K562 (cell line): ENCODE measurements at regions not wholly inside any gene's neighbourhood (a gene's known extent, or its start where the extent isn't known, plus 50 kb on each side); places are given as distances from the start of the nearest gene placed in this dataset.

ENCODE experiments used
- ATAC-seq: fragments of 200-7000 bp; cut with Tn5 transposase; 3 replicates; pipeline ENCODE4 v1.9.1; 2020; ENCODE audit warnings: moderate library complexity
- BruUV-seq: library from RNA; stranded (reverse); fragments of 400-500 nt; replicated peaks from 2 replicates; lab custom pipeline; 2021; lab: Mats Ljungman, UMichigan
- CTCF ChIA-PET: fragments of 300-600 bp; formaldehyde crosslinking; extraction: SDS; loops from one replicate; lab custom pipeline; 2021; ENCODE audit warnings: low intra/inter-chr PET ratio; lab: Yijun Ruan, JAX
- POLR2A ChIA-PET: fragments of 300-600, 350-650 bp; sonication (Branson Sonifier 250); formaldehyde crosslinking; extraction: SDS; loops from one replicate; lab custom pipeline; 2021; ENCODE audit warnings: antibody characterized with exemption, inconsistent platforms; lab: Yijun Ruan, JAX
- DNase-seq, 4 experiments: peaks; one replicate each; pipeline versions ENCODE4 v3.0.0 to v3.0.0-alpha.2; 2011 to 2018; ENCODE audit warnings: low spot score in 3 of 4, mixed read lengths in 3 of 4; ENCODE audit errors: extremely low read depth in 1 of 4
- FAIRE-seq: peaks from 2 replicates; lab custom pipeline; 2011; peaks lifted over from hg19 to GRCh38; lab: Jason Lieb, UNC
- H2AFZ ChIP-seq: 2 replicates; pipeline ENCODE4 v1.6.0; 2011; ENCODE audit warnings: low read depth, low read length, control low read depth, inconsistent platforms
- H3K27ac ChIP-seq: fragments of 200-600 bp; 3 replicates; pipeline ENCODE4 v1.8.0; 2011; ENCODE audit warnings: low read depth, mild to moderate bottlenecking, control low read depth, inconsistent platforms, low read length, moderate library complexity, mixed read lengths; ENCODE audit errors: extremely low read depth
- H3K27me3 ChIP-seq, 2 experiments: fragments of 300-600 bp in 1 of 2; 2 replicates in 1 of 2; 3 replicates in 1 of 2; pipeline versions ENCODE4 v1.6.0 to v1.8.0; 2011; ENCODE audit warnings: inconsistent platforms in 2 of 2, low read length in 2 of 2, mild to moderate bottlenecking in 1 of 2, mixed read lengths in 1 of 2, moderate library complexity in 1 of 2; ENCODE audit not compliant: control insufficient read depth in 2 of 2, insufficient read depth in 2 of 2
- H3K36me3 ChIP-seq: fragments of 300-600 bp; 3 replicates; pipeline ENCODE4 v1.8.0; 2011; ENCODE audit warnings: mild to moderate bottlenecking, low read length, inconsistent platforms; ENCODE audit not compliant: control insufficient read depth, insufficient read depth
- H3K4me1 ChIP-seq, 2 experiments: fragments of 200-600 bp in 1 of 2; replicated peaks in 1 of 2; 2 replicates in 1 of 2; 3 replicates in 1 of 2; pipeline versions ENCODE4 v1.5.1 to v1.8.0; 2011; ENCODE audit warnings: inconsistent platforms in 2 of 2, low read length in 2 of 2, mild to moderate bottlenecking in 1 of 2, mixed read lengths in 1 of 2, moderate library complexity in 1 of 2; ENCODE audit not compliant: control insufficient read depth in 2 of 2, insufficient read depth in 2 of 2
- H3K4me2 ChIP-seq: 2 replicates; pipeline ENCODE4 v1.6.1; 2011; ENCODE audit warnings: low read length, control low read depth, inconsistent platforms, mixed read lengths; ENCODE audit not compliant: insufficient read depth
- H3K4me3 ChIP-seq: fragments of 200-600 bp; sonication (generic), shearing (Covaris generic); 2 replicates; pipeline ENCODE4 v1.5.1; 2016; ENCODE audit warnings: control low read depth, inconsistent platforms
- H3K79me2 ChIP-seq: fragments of 200-600 bp; 3 replicates; pipeline ENCODE4 v1.8.0; 2011; ENCODE audit warnings: low read length, inconsistent platforms; ENCODE audit not compliant: control insufficient read depth, insufficient read depth
- H3K9ac ChIP-seq, 2 experiments: 2 replicates each; pipeline versions ENCODE4 v1.6.0 to v1.6.1; 2011; ENCODE audit warnings: low read depth in 2 of 2, low read length in 2 of 2, control low read depth in 1 of 2, inconsistent platforms in 1 of 2, mild to moderate bottlenecking in 1 of 2, mixed read lengths in 1 of 2; ENCODE audit not compliant: insufficient read depth in 1 of 2
- H3K9me1 ChIP-seq: one replicate; pipeline ENCODE4 v1.6.0; 2011; ENCODE audit warnings: inconsistent platforms, mild to moderate bottlenecking, low read length, moderate library complexity; ENCODE audit not compliant: control insufficient read depth, insufficient read depth
- H3K9me3 ChIP-seq: replicated peaks from 2 replicates; pipeline ENCODE4 v1.5.1; 2011; ENCODE audit warnings: low read depth, low read length, inconsistent platforms; ENCODE audit not compliant: control insufficient read depth, insufficient read depth
- H4K20me1 ChIP-seq: replicated peaks from 2 replicates; pipeline ENCODE4 v1.6.1; 2011; ENCODE audit warnings: low read length, inconsistent platforms, mixed read lengths; ENCODE audit not compliant: control insufficient read depth, insufficient read depth
- ZNF121 ChIP-seq: sonication (generic); formaldehyde crosslinking; conservative IDR thresholded peaks from 2 replicates; pipeline ENCODE4 v1.8.0; 2022; ENCODE audit warnings: missing genetic modification reagents
- ZNF79 ChIP-seq: fragments of 250-450 bp; sonication (Bioruptor Pico); IDR thresholded peaks from 2 replicates; pipeline ENCODE4 v1.4.0; 2020; ENCODE audit warnings: low read depth, mild to moderate bottlenecking, moderate library complexity
- whole genome bisulfite sequencing: fragments of 100-300 bp; shearing (Covaris generic); methylation state at CpG from one replicate; pipeline ENCODE4 v1.1.6; 2016; ENCODE audit warnings: low coverage, mixed read lengths; ENCODE audit not compliant: insufficient coverage; ENCODE audit errors: missing lambda C conversion rate; 5-methylcytosine and 5-hydroxymethylcytosine counted together
- in situ Hi-C: fragments of 300-500 bp; cut with MboI; formaldehyde crosslinking; loops from 4 replicates; pipeline ENCODE4 v1.15.0; 2018; ENCODE audit warnings: inconsistent platforms, mixed read lengths
- intact Hi-C: fragments of 100-400 bp; cut with micrococcal nuclease; formaldehyde crosslinking; loops from 2 replicates; pipeline ENCODE4 v1.14.2; 2022
- TF ChIP-seq, protein P1 (sequence below): IDR thresholded peaks from 2 replicates; pipeline ENCODE4 v1.6.1; 2016; ENCODE audit warnings: missing genetic modification characterization, missing compliant biosample characterization

DNA sequence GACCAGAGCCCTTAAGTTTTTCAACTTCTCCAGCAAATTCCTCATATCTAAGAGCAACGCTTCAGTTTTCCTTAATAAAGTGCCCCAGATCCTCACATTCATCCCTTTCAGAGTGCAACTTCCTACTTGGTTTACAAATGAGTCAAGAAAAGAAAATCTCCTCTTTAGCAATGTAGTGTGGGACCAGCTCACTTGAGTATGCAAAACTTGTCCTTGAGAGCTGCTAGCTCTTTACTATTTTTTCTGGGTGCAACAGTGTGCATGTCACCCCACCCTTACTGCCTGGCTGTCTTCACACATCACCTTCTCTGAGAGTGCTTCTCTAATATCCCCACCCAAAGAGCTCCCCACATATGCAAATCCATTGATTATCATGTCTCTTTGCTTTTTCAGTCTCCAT lies 203.1 kb upstream of the CAMK1G start:
- POLR2A ChIA-PET = no interaction called here
- no TSS peak for BruUV-seq
- Histone ChIP-seq H3K4me2 (no peak overlapping the region), H2AFZ (no peak overlapping the region), H3K79me2 (no peaks in the 10 kb centered on the region), H3K9me3 (no peaks in the 10 kb centered on the region), H4K20me1 (no peaks in the 10 kb centered on the region), H3K4me1 (no peaks in the 10 kb centered on the region), H3K27ac (no peak overlapping the region), H3K9ac (no peak overlapping the region), H3K9me1 (no peaks in the 10 kb centered on the region), H3K4me3 (no peak overlapping the region), H3K36me3 (no peaks in the 10 kb centered on the region), H3K27me3 (no peaks in the 10 kb centered on the region)
- 0% methylated on average over 1 of the region's 1 CpG for WGBS
- TF ChIP-seq, protein P1, sequence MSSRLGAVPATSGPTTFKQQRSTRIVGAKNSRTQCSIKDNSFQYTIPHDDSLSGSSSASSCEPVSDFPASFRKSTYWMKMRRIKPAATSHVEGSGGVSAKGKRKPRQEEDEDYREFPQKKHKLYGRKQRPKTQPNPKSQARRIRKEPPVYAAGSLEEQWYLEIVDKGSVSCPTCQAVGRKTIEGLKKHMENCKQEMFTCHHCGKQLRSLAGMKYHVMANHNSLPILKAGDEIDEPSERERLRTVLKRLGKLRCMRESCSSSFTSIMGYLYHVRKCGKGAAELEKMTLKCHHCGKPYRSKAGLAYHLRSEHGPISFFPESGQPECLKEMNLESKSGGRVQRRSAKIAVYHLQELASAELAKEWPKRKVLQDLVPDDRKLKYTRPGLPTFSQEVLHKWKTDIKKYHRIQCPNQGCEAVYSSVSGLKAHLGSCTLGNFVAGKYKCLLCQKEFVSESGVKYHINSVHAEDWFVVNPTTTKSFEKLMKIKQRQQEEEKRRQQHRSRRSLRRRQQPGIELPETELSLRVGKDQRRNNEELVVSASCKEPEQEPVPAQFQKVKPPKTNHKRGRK (tag) = no peak
- TF ChIP-seq ZNF79 (CRISPR knock-in tag) (no peak), ZNF121 (CRISPR knock-in tag) (no peak)
- CTCF ChIA-PET = no interaction called here
- FAIRE-seq (no peak), DNase-seq (no peak), ATAC-seq (no peak)
- in situ Hi-C loops = no loop called here
- intact Hi-C loops = no loop called here
